Nephron (organoid): ENCODE measurements at regions not wholly inside any gene's neighbourhood (a gene's known extent, or its start where the extent isn't known, plus 50 kb on each side); places are given as distances from the start of the nearest gene placed in this dataset.
A peak's percentile ranks its signal among the peaks of the same experiment; 100 is the strongest.

Source experiments
- H3K27ac Mint-ChIP-seq, 3 experiments: 2 replicates each; pipeline ENCODE4 v1.8.0; 2020; ENCODE audit warnings: mixed read lengths in 3 of 3, mild to moderate bottlenecking in 2 of 3, moderate library complexity in 1 of 3
- H3K27me3 Mint-ChIP-seq: 2 replicates; pipeline ENCODE4 v1.8.0; 2021; ENCODE audit warnings: low read depth, mild to moderate bottlenecking, moderate library complexity, mixed read lengths
- H3K36me3 Mint-ChIP-seq: 2 replicates; pipeline ENCODE4 v1.8.0; 2020; ENCODE audit warnings: low read depth, mixed read lengths
- H3K4me1 Mint-ChIP-seq: 2 replicates; pipeline ENCODE4 v1.8.0; 2020; ENCODE audit warnings: mixed read lengths
- H3K4me3 Mint-ChIP-seq, 3 experiments: 2 replicates each; pipeline ENCODE4 v1.8.0; 2020; ENCODE audit warnings: mild to moderate bottlenecking in 3 of 3, mixed read lengths in 3 of 3, moderate library complexity in 2 of 3
- H3K9me3 Mint-ChIP-seq: 2 replicates; pipeline ENCODE4 v1.8.0; 2020; ENCODE audit warnings: mixed read lengths
- TF ChIP-seq, protein P1 (sequence below), 3 experiments: fragments of 200-600 bp; sonication (generic); IDR thresholded peaks; one replicate each; pipeline ENCODE4 v1.5.0; 2021; ENCODE audit warnings: antibody characterized with exemption in 3 of 3; ENCODE audit not compliant: unreplicated experiment in 3 of 3

DNA sequence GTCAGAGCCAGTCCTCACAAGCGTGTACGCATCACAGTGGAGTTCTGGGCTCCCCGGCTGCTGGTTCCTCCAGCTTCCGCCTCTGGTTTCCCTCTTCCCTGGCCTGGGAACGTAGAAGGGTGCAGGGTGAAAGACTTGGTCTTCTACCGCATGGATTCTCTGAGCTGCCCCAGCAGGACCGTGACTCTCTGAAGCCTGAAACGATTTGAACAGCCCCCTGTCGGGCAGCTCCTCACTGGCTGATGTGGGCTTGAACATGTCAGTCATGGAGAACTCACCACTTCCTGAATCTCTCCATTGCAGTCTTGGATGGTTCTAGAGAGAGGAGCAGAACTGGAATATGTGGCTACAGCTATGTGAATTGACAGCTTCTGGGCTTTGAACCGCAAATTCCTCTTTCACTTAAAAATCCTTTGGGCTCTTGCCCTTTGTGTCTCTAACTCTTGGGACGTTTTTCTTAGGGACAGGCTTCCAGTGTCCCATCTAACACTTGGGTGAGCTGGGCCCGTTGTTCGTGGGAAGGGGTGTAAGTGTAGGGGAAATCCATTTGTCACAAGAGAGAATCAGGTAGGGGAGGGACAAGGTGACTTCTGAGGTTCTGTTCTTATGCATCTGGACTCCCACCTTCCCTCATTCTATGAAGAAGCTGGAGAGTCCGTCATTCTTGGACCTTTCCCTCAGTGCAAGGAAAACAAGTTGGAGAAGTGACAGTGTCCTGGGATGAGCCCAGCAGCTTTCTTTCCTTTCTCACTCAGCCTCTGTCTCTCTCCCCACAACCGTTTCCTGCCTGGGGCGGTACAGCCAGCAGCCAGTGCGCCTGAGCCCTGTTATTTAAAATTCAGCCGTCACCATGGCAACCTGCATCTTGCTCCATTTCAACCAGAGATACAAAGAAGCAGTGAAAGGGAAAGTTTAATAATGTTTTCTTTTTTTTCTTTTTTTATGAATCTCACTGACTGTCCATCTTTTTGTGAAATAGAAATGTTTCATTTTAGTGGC is 84.7 kb downstream of the PTTG1 start:
- TF ChIP-seq, protein P1, sequence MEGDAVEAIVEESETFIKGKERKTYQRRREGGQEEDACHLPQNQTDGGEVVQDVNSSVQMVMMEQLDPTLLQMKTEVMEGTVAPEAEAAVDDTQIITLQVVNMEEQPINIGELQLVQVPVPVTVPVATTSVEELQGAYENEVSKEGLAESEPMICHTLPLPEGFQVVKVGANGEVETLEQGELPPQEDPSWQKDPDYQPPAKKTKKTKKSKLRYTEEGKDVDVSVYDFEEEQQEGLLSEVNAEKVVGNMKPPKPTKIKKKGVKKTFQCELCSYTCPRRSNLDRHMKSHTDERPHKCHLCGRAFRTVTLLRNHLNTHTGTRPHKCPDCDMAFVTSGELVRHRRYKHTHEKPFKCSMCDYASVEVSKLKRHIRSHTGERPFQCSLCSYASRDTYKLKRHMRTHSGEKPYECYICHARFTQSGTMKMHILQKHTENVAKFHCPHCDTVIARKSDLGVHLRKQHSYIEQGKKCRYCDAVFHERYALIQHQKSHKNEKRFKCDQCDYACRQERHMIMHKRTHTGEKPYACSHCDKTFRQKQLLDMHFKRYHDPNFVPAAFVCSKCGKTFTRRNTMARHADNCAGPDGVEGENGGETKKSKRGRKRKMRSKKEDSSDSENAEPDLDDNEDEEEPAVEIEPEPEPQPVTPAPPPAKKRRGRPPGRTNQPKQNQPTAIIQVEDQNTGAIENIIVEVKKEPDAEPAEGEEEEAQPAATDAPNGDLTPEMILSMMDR (IDR thresholded peaks at IDR 0.05; ENCODE audit: unreplicated experiment in 3 of 3): no peak
- Mint-ChIP-seq H3K9me3 (no peaks in the 10 kb centered on the region), H3K36me3 (no peaks in the 10 kb centered on the region), H3K4me1 (peaks cover 16% of the 10 kb centered on the region), H3K27me3 (peaks cover 31% of the 10 kb centered on the region), H3K4me3 (no peak overlapping the region), H3K27ac (no peak overlapping the region)

DNA sequence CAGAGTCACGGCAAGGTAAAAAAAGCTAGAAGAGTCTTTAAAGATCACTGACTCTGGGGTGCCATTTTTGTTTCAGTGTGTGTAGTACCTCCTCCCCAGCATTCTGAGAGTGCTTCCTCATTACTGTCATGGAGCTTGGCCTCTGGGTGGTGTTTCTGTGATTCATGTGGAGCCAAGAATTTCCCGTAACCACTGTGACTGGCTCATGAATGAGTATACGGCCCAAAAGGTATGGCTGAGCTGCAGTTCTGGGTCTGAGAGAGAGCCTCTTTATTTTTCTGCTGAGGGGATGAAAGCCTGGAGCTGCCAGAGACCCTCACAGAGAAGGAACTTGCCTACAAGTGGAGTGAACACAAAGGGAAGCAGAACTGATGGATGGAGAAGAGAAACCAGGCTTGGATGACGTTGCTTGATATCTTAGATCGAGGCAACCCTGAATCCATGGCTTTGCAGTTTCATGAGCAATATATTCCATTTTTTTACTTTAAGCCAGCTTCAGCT is 85.6 kb downstream of the PTTG1 start:
- no peaks in the 10 kb centered on the region for H3K36me3 Mint-ChIP-seq
- peaks cover 31% of the 10 kb centered on the region for H3K27me3 Mint-ChIP-seq
- TF ChIP-seq, protein P1 (IDR thresholded peaks at IDR 0.05; ENCODE audit: unreplicated experiment in 3 of 3): no peak
- H3K27ac Mint-ChIP-seq: no peak overlapping the region
- H3K4me1 Mint-ChIP-seq: peaks cover 18% of the 10 kb centered on the region
- no peaks in the 10 kb centered on the region for H3K9me3 Mint-ChIP-seq
- H3K4me3 Mint-ChIP-seq: no peak overlapping the region

DNA sequence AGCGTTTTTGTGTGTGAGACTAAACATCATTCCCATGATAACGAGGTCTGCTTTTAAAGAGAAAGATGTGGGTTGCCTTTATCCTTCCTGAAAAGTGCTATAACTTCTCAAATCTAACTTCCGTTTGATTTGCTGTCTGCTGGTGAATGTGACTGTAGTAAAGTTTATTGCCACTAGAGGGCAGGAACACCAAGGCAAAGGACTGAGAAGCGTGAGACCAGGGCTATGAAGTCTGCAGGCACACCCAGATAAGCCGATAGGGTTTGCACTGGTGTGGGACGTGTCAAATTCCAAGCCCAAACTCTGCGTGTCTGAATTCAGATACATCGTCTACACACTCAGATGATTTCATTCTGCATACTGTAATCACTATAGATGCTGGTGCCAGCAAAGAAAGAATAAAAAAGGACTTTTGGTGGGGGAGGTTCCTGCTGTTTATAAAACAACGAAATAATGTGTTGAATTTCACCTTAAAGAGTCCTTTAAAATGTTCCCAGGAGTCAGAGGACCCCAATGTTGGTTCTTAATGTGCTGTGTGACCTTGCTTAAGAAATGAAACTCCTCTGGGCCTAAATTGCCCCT is 87.2 kb downstream of the PTTG1 start:
- TF ChIP-seq, protein P1 (IDR thresholded peaks at IDR 0.05; ENCODE audit: unreplicated experiment in 3 of 3): peak; percentile 80 to 86 (median 84)
- Mint-ChIP-seq H3K4me3 (no peak overlapping the region), H3K4me1 (peaks cover 18% of the 10 kb centered on the region), H3K9me3 (no peaks in the 10 kb centered on the region), H3K36me3 (no peaks in the 10 kb centered on the region), H3K27ac (no peak overlapping the region), H3K27me3 (peaks cover 32% of the 10 kb centered on the region)

DNA sequence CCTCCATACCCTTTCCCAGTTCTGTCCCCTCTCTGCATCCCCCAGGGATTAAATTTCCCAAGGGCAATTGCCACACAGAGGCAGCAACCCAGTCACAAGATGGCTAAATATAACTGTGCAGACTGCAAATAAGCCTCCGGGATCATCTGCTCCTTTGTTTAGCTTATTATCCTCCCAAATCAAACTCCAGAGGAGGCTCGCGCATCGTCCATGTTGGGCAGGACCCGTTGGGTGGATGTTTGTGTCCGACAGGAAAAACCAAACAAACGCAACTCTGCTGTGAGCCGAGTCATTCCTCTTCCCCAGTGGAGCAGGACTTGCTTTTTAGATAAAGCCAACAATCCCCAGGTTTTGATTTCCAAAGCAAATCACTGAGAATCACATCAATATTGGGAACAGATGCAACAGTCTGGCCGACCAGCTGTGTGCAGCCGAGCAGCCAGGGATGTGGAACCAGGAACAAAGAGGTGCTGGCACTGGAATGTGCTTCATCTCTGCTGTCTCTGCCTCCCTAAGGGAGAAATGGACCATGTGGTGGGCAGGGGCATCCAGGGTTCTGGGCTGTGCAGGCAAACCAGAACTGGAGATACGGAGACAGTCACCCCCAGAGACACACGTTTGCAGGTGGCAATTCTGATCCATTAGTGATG is 89.8 kb downstream of the PTTG1 start:
- peaks cover 23% of the 10 kb centered on the region for H3K27me3 Mint-ChIP-seq
- no peaks in the 10 kb centered on the region for H3K9me3 Mint-ChIP-seq
- no peak overlapping the region for H3K4me3 Mint-ChIP-seq
- H3K4me1 Mint-ChIP-seq: peaks cover 18% of the 10 kb centered on the region
- no peaks in the 10 kb centered on the region for H3K36me3 Mint-ChIP-seq
- peak overlapping the region in 2 of 3 experiments; percentile 15 to 52 for H3K27ac Mint-ChIP-seq
- TF ChIP-seq, protein P1 (IDR thresholded peaks at IDR 0.05; ENCODE audit: unreplicated experiment in 3 of 3): no peak
